NCI-H2171 (cell line): ENCODE measurements at regions not wholly inside any gene's neighbourhood (a gene's known extent, or its start where the extent isn't known, plus 50 kb on each side); places are given as distances from the start of the nearest gene placed in this dataset.

Source experiments
- DNase-seq: peaks from one replicate; lab custom pipeline; 2025; lab: John Stamatoyannopoulos, UW

- no peak for DNase-seq
Measured at GRCh38 chr10:84789026-84789425, 460.6 kb downstream of the CCSER2 start.

GRCh38 chr10:84798312-84798711 is 469.9 kb downstream of the CCSER2 start:
- no peak for DNase-seq

DNA sequence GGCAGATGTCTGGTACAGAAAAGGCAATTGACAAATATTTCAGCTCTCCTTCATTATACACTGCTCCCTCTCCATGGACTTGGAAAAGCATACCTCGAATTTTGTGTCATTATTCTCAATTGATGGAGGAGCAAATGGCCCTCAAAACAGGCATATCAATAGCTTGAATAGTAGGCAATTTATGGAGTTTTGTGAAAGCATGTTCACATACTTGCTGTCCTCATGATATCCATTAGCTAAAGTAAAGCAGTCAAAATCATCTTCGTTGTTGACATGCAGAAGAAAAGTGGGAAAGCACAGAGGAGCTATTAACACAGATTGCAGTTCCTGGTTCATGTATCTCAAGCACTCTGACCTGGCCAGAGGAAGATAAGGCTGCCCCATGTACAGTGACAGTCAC is 472.8 kb downstream of the CCSER2 start:
- no peak for DNase-seq

GRCh38 chr10:84801916-84802315 is 473.5 kb downstream of the CCSER2 start:
- no peak for DNase-seq

- DNase-seq: no peak
Measured at GRCh38 chr10:84805149-84805548, 476.8 kb downstream of the CCSER2 start.

DNA sequence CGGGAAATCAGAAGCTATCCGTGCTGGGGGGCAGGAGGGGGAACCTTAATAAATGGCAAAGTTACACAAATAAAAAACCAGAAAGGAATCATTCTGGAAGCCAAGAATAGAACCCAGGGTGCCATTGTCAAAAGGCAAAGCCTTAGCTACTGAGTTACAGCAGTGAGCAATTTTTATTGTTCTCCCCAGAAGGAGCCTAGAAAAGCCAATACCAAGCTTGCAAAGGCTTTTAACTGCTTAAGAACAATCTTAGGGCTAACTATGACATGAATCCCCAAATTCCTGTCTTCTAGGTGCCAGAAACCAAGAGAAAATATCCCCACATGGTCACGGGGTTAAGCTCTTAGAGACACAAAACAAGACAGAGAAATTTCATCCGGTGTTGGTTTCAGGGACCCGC is 482.7 kb downstream of the CCSER2 start:
- no peak for DNase-seq

GRCh38 chr10:84818961-84819360 is 490.6 kb downstream of the CCSER2 start:
- DNase-seq: peak; percentile 12

DNA sequence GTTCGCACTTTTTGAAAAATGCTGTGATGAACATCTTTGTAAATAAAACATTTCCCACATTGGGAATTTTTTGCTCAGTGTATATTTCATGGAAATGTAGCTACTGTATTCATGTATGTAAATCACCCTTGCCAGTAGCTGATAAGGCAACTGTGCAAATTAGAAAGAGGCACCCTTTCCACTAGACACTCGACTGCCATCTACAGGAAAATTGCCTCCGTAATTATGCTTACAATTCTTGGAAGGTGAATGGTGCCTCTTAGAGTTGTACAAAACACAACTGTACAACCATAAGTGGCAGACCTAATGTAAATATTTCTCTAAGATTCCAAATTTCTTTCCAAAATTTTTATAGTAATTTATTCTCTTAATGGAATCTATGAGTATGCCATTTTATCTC is 491.7 kb downstream of the CCSER2 start:
- DNase-seq: peak; percentile 1

DNA sequence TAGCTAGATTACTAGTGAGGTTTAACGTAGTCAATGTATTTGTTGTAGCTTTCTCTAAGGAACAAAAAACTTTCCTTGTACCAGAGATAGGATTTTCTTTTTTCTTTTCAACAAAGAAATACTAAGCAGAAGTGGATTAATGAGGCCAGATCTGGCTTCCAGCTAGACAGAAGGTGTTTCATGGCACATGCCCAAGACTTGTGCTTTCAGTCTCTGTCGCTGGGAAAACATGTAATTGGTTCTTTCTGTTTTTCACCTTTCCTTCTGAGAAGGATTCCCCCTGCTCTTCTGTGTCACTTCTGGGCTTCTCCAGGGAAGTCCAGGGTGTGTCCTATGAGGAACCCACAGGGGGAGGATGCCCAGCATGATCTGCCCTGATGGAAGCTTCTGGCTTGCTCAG is 492.2 kb downstream of the CCSER2 start:
- peak; percentile 24 for DNase-seq

- DNase-seq: peak; percentile 10
Measured at GRCh38 chr10:84822931-84823630, 494.7 kb downstream of the CCSER2 start.

- DNase-seq: no peak
Measured at GRCh38 chr10:84824525-84824924, 496.1 kb downstream of the CCSER2 start.

DNA sequence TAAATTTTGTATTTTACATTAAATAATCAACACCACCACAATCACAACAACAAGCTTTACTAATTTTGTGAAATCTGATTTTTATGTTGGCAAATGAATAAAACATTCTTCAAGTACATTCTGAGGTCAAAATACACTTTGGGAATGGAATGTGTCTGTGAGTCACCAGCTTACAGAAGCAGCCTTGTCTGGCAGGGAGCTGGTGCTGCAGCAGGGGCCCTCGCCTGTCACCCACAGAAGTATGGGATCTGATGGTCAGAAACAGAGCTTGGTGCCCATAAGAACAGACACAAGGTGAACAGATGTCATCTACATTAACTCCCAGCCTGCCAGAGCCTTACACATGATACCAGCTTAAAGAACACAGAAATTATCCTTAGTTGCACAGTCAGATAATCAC is 496.9 kb downstream of the CCSER2 start:
- DNase-seq: no peak

DNA sequence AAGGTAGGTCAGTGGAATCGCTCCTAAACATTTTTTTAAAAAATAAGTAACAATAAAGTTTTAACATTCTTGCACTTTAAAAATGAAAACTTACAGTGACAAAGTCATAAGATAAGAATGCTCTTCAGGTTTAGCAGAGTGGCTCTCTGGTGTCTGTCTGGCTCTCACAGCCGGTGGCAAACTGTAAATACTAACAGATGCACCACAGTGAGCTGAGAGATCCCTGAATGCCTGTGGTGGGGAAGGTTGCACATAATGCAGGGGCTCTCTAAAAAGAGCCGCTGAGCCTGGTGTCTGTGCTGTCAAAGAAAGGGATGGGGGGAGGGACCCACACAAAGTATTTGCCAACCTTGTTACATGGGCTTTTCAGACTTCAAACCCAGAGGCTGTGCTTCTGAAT is 498.3 kb downstream of the CCSER2 start:
- DNase-seq: no peak

DNA sequence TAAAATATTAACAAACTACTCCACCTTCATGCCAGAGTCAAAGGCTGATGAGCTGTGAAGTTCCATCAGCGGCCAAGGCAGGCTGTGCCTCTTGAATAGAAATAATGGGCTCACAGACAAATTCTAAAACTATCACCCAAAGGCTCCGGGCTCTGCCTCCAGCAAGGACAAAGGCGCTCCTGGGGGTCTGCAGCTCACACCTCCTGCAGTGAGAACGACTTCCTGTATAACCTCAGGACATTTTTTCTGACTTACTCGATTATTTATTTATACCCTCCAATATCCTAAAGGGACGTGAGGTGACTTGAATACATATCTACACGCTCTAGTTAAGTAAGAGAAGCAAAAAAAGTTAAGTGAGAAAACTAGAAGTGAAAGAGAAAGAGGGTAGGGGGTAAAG is 500.7 kb downstream of the CCSER2 start:
- DNase-seq: no peak

GRCh38 chr10:84837041-84837812 is 508.8 kb downstream of the CCSER2 start:
- no peak for DNase-seq

GRCh38 chr10:84837877-84838276 is 509.5 kb downstream of the CCSER2 start:
- no peak for DNase-seq

- no peak for DNase-seq
Measured at GRCh38 chr10:84838851-84839250, 510.5 kb downstream of the CCSER2 start.

DNA sequence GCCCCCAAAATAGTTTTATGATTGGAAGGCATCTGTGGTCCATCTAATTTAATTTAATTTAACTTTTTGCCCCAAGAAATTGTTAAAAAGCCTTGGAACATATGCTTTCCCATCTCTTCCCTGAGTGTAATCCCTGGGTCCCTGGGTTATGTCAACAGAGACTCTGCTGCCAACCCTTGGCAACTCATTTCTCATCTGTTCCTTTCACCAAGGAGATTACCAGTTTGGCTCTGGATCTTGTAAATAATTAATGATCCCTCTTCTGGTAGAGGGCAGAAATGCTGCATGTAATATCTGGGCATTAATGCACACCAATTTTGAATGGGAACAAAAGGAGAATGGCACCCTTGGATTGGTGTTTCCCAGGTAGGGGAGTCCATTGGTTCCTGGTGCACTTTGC is 514.2 kb downstream of the CCSER2 start:
- no peak for DNase-seq

- no peak for DNase-seq
Measured at GRCh38 chr10:84844461-84844860, 516.1 kb downstream of the CCSER2 start.

DNA sequence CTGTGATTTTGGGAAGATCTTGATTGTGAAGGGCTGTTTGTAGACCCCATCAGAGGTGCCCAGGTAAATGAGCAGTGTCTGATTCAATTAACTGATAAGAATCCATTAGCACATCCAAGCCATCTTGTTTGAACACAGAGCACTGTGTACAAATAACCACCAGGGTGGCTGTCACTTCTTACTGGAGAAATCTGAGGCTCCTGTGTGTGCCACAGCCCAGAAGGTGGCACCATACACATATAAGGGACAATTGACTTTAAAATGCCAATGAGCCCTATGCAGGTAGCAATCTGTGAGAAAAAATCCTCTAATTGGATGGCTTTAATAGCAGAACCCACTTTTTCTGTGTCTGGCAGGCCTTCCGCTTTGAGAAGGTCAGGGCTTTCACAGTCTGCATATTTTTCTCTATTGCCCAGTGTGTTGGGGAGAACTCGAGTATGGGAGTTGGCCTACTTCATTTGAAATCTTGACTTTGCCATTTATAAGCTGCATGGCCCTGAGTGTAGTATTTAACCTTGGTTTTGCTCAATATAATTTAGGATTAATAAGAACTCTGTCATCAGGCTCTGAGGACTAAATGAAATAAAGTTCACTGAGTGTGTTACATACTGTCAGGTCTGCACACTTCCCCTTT is 517.4 kb downstream of the CCSER2 start:
- DNase-seq: no peak

- no peak for DNase-seq
Measured at GRCh38 chr10:84846658-84847316, 518.4 kb downstream of the CCSER2 start.

GRCh38 chr10:84848967-84849366 is 520.6 kb downstream of the CCSER2 start:
- DNase-seq: no peak

DNA sequence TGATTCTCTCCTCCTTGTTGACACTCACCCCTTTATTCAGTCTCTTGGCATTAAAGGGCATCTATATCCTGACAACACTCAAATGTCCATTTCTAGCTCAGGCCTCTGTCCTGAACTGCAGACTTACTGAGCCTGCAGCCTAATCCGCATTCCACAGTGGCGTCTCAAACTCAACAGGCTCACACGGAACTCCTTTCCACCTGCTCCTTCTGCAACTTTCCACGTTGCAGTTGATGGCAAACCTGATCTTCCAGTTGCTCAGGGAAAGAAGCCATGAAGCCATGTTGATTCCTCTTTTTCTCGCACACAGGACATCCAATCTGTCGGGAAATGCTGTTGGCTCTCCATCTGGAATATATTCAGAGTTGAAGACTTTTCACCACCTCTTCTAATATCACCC is 522.4 kb downstream of the CCSER2 start:
- no peak for DNase-seq
